GM23338 (cell line): ENCODE measurements at regions not wholly inside any gene's neighbourhood (a gene's known extent, or its start where the extent isn't known, plus 50 kb on each side); places are given as distances from the start of the nearest gene placed in this dataset.

Source experiments
- ATAC-seq: fragments of 200-7000 bp; cut with Tn5 transposase; 3 replicates; pipeline ENCODE4 v1.9.1; 2020
- DNase-seq: peaks from one replicate; pipeline ENCODE4 v3.0.0-alpha.2; 2015; ENCODE audit warnings: low spot score
- H2AFZ ChIP-seq: fragments of 200-600 bp; sonication (generic); 2 replicates; pipeline ENCODE4 v1.8.0; 2016; ENCODE audit warnings: antibody characterized with exemption, mild to moderate bottlenecking, moderate library complexity
- H3F3A ChIP-seq: fragments of 200-600 bp; sonication (generic); replicated peaks from 2 replicates; pipeline ENCODE4 v1.8.0; 2017; ENCODE audit warnings: antibody characterized with exemption, mixed run types, low read depth
- H3K27ac ChIP-seq: fragments of 200-600 bp; sonication (generic); 2 replicates; pipeline ENCODE4 v1.6.1; 2016; ENCODE audit warnings: low read depth
- H3K27me3 ChIP-seq: fragments of 200-600 bp; sonication (generic); 2 replicates; pipeline ENCODE4 v1.8.0; 2016; ENCODE audit warnings: mild to moderate bottlenecking, mixed run types, moderate library complexity; ENCODE audit not compliant: insufficient read depth
- H3K36me3 ChIP-seq: fragments of 200-600 bp; sonication (generic); 2 replicates; pipeline ENCODE4 v1.8.0; 2016; ENCODE audit warnings: mild to moderate bottlenecking; ENCODE audit not compliant: insufficient read depth
- H3K4me1 ChIP-seq: fragments of 200-600 bp; sonication (generic); 2 replicates; pipeline ENCODE4 v1.8.0; 2016; ENCODE audit warnings: mild to moderate bottlenecking, moderate library complexity; ENCODE audit not compliant: insufficient read depth
- H3K4me2 ChIP-seq: fragments of 200-600 bp; sonication (generic); 2 replicates; pipeline ENCODE4 v1.7.1; 2017; ENCODE audit warnings: mixed run types
- H3K4me3 ChIP-seq: fragments of 200-600 bp; sonication (generic); 2 replicates; pipeline ENCODE4 v1.6.1; 2016; ENCODE audit warnings: mixed run types
- H3K79me2 ChIP-seq: fragments of 200-600 bp; sonication (generic); replicated peaks from 2 replicates; pipeline ENCODE4 v1.8.0; 2017; ENCODE audit warnings: mild to moderate bottlenecking; ENCODE audit not compliant: insufficient read depth
- H3K9me2 ChIP-seq: fragments of 200-600 bp; sonication (generic); 2 replicates; pipeline ENCODE4 v1.8.0; 2017; ENCODE audit not compliant: insufficient read depth
- H4K20me1 ChIP-seq: fragments of 200-600 bp; sonication (generic); replicated peaks from 2 replicates; pipeline ENCODE4 v1.8.0; 2017; ENCODE audit warnings: mild to moderate bottlenecking; ENCODE audit not compliant: insufficient read depth
- H3K27ac Mint-ChIP-seq: 2 replicates; pipeline ENCODE4 v1.8.0; 2020; ENCODE audit warnings: inconsistent platforms, mild to moderate bottlenecking, moderate library complexity, mixed read lengths
- H3K27me3 Mint-ChIP-seq: 3 replicates; pipeline ENCODE4 v1.8.0; 2022; ENCODE audit warnings: low read depth, mild to moderate bottlenecking, moderate library complexity, mixed read lengths, inconsistent platforms; ENCODE audit not compliant: insufficient read depth, poor library complexity
- H3K36me3 Mint-ChIP-seq: 3 replicates; pipeline ENCODE4 v1.8.0; 2021; ENCODE audit warnings: low read depth, mild to moderate bottlenecking, inconsistent platforms, moderate library complexity, mixed read lengths
- H3K4me1 Mint-ChIP-seq: 3 replicates; pipeline ENCODE4 v1.8.0; 2020; ENCODE audit warnings: mild to moderate bottlenecking, inconsistent platforms, mixed read lengths
- H3K4me3 Mint-ChIP-seq: 3 replicates; pipeline ENCODE4 v1.8.0; 2021; ENCODE audit warnings: moderate library complexity, mild to moderate bottlenecking, inconsistent platforms, mixed read lengths
- H3K9me3 Mint-ChIP-seq: 3 replicates; pipeline ENCODE4 v1.8.0; 2020; ENCODE audit warnings: moderate library complexity, mild to moderate bottlenecking, inconsistent platforms, mixed read lengths
- CREB1 ChIP-seq: fragments of 250-450 bp; sonication (Bioruptor Pico); IDR thresholded peaks from 2 replicates; pipeline ENCODE4 v1.5.0; 2020; ENCODE audit warnings: low read depth, mild to moderate bottlenecking, moderate library complexity
- CTCF ChIP-seq, 2 experiments: fragments of 200-600 bp in 1 of 2; sonication (generic) in 1 of 2; conservative IDR thresholded peaks; 2 replicates each; pipeline versions ENCODE4 v1.5.1 to v1.6.1; 2016 to 2017; ENCODE audit warnings: antibody characterized with exemption in 2 of 2, low read depth in 2 of 2, mild to moderate bottlenecking in 2 of 2, moderate library complexity in 1 of 2
- ETS1 ChIP-seq: IDR thresholded peaks from 2 replicates; pipeline ENCODE4 v1.6.1; 2016; ENCODE audit warnings: antibody characterized with exemption
- EZH2 ChIP-seq: fragments of 200-600 bp; sonication (generic); IDR thresholded peaks from one replicate; pipeline ENCODE4 v1.8.0; 2017; ENCODE audit warnings: antibody characterized with exemption, mild to moderate bottlenecking, low read depth; ENCODE audit not compliant: unreplicated experiment
- EZH2phosphoT487 ChIP-seq: fragments of 200-600 bp; sonication (generic); IDR thresholded peaks from one replicate; pipeline ENCODE4 v1.8.1; 2018; ENCODE audit warnings: antibody characterized with exemption; ENCODE audit not compliant: unreplicated experiment
- JUNB ChIP-seq: IDR thresholded peaks from one replicate; pipeline ENCODE4 v1.6.1; 2016; ENCODE audit warnings: antibody characterized with exemption; ENCODE audit not compliant: unreplicated experiment
- NANOG ChIP-seq: IDR thresholded peaks from 2 replicates; pipeline ENCODE4 v1.6.1; 2016; ENCODE audit warnings: antibody characterized with exemption, borderline replicate concordance
- POLR2AphosphoS5 ChIP-seq: IDR thresholded peaks from 2 replicates; pipeline ENCODE4 v1.6.1; 2016; ENCODE audit warnings: antibody characterized with exemption, low read depth
- REST ChIP-seq: IDR thresholded peaks from one replicate; pipeline ENCODE4 v1.6.1; 2018; ENCODE audit warnings: antibody characterized with exemption; ENCODE audit not compliant: unreplicated experiment
- STAT1 ChIP-seq: IDR thresholded peaks from one replicate; pipeline ENCODE4 v1.6.1; 2016; ENCODE audit warnings: antibody characterized with exemption; ENCODE audit not compliant: unreplicated experiment
- ZNF114 ChIP-seq: fragments of 250-450 bp; sonication (Bioruptor Pico); IDR thresholded peaks from 2 replicates; pipeline ENCODE4 v1.5.0; 2020; ENCODE audit warnings: mild to moderate bottlenecking, moderate library complexity
- ZNF331 ChIP-seq: fragments of 250-450 bp; sonication (Bioruptor Pico); IDR thresholded peaks from 2 replicates; pipeline ENCODE4 v1.5.0; 2020; ENCODE audit warnings: low read depth, mild to moderate bottlenecking, moderate library complexity
- ZNF462 ChIP-seq: fragments of 250-450 bp; sonication (Bioruptor Pico); IDR thresholded peaks from 2 replicates; pipeline ENCODE4 v1.5.0; 2020; ENCODE audit warnings: mild to moderate bottlenecking, moderate library complexity

GRCh38 chr22:34880662-34881061, 185.3 kb upstream of the ISX start:
- no peaks in the 10 kb centered on the region; the same call in 2 of the 3 replicates for H3K36me3 Mint-ChIP-seq
- peaks cover 61% of the 10 kb centered on the region for H3K9me3 Mint-ChIP-seq
- DNase-seq: no peak
- no peak overlapping the region for H3K4me2 ChIP-seq
- H3K27ac ChIP-seq: no peak overlapping the region
- no peak for ATAC-seq
- no peak overlapping the region for H3K4me3 Mint-ChIP-seq
- no peak overlapping the region for H3K4me3 ChIP-seq
- no peaks in the 10 kb centered on the region for H3K79me2 ChIP-seq
- no peaks in the 10 kb centered on the region for H3K4me1 ChIP-seq
- no peak for TF ChIP-seq STAT1
- TF ChIP-seq EZH2: no peak
- no peak for TF ChIP-seq ZNF114 (CRISPR knock-in tag)
- no peak for TF ChIP-seq NANOG
- no peak for TF ChIP-seq ZNF331 (CRISPR knock-in tag)
- no peak for TF ChIP-seq EZH2phosphoT487
- no peak for TF ChIP-seq ETS1
- TF ChIP-seq JUNB: no peak
- no peak for TF ChIP-seq CREB1
- TF ChIP-seq ZNF462 (CRISPR knock-in tag): no peak
- TF ChIP-seq POLR2AphosphoS5: no peak
- no peak for TF ChIP-seq CTCF (conservative IDR thresholded peaks at IDR 0.05; ENCODE audit: low read depth in 2 of 2)
- TF ChIP-seq REST: no peak
- peaks cover 4% of the 10 kb centered on the region; the same call in 1 of the 2 replicates for H3K9me2 ChIP-seq
- no peaks in the 10 kb centered on the region for H3K36me3 ChIP-seq
- no peaks in the 10 kb centered on the region for H3K4me1 Mint-ChIP-seq
- no peaks in the 10 kb centered on the region for H3K27me3 ChIP-seq
- H2AFZ ChIP-seq: no peak overlapping the region
- no peak overlapping the region for H3K27ac Mint-ChIP-seq
- H3F3A ChIP-seq: no peaks in the 10 kb centered on the region
- no peaks in the 10 kb centered on the region for H4K20me1 ChIP-seq
- H3K27me3 Mint-ChIP-seq: peaks cover 6% of the 10 kb centered on the region
